ENCODE measurements at regions not wholly inside any gene's neighbourhood (a gene's known extent, or its start where the extent isn't known, plus 50 kb on each side); places are given as distances from the start of the nearest gene placed in this dataset.
"Not testable (repeated sequence)": the region's sequence is repeated elsewhere in the genome, so short reads cannot be mapped to it uniquely, and the experiment has no call there.

DNA sequence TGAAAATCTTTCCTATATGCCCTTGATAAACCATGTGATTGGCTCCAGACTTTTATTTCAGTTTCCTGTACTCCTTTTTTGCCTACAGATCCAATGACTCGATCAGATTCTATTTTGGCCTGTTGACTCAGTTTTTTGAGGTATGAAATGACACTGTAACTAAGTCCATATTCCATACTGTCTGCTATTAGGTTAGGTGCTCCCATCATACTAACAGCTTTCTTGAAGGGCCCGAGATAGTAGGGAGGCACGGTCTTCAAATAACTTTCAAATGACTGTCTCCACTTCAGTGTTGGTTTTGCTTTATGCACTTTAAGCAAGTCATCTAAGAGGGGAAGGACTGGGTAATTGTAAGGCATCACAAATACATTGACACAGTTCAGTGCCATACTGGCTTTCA is 295.4 kb upstream of the DAB2 start:
- no peak for DNase-seq

DNA sequence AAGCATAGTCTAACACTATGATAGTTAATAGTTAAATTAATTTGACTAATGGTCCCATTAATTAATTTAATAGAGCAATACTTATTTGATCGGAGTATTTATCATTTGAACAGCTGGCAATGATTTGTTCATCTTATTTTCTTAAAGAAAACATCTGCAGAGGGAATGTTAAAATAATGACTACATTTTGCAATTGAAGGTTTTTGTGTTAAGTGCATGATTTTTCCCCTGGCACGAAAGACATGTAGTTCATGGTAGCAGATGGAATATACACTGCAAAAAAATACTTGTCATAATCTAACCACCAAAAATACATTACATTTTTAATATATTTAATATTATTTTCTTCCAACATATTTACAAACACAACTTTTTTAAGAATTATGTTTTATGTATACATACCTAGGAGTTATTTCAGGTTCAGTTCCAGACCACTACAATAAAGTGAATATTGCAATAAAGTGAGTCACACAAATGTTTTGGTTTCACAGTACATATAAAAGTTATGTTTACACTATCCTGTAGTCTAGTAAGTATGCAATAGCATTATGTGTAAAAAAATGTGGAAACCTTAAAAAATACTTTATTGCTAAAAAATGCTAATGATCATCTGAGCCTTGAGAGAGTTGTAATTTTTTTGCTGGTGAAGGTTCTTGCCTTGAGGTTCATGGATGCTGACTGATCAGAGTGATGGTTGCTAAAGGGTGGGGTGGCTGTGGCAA is 292.6 kb upstream of the DAB2 start:
- no peak for DNase-seq

- peak; percentile 35 for DNase-seq
Observed at GRCh38 chr5:39716532-39717028, 291.8 kb upstream of the DAB2 start.

- DNase-seq: peak; percentile 30
Observed at GRCh38 chr5:39714036-39714698, 289.4 kb upstream of the DAB2 start.

GRCh38 chr5:39713250-39713916 is 288.6 kb upstream of the DAB2 start:
- DNase-seq: no peak

DNA sequence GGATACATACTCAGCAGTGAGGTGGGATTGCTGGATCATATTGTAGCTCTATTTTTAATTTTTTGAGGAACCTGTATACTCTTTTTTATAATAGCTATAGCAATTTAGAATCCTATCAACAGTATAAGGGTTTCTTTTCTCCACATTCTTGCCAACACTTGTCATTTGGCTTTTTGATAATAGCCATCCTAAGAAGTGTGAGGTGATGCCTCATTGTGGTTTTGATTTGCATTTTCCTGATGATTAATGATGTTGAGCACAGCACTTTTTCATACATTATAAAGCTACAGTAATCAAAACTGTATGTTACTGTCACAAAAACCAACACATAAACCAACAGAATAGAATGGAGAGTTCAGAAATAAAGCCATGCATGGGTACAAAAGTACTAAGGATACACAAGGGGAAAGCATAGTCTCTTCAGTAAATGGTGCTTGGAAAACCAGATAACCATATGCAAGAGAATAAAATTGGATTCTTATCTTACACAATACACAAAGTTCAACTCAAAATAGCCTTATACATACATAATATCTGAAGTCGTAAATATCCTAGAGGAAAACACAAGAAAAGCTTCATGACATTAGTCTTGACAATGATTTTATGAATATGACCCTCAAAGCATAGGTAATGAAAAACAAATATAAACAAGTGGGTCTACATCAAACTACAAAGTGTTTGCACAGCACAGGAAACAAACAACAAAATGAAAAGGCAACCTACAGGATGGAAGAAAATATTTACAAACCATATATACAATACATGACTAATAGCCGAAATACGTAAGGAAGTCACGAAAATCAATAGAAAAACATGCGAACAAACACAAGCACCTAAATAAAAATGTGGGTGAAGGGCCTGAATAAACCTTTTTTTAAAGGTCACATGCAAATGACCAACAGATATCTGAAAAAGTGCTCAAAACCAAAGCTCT is 287.8 kb upstream of the DAB2 start:
- no peak for DNase-seq

GRCh38 chr5:39711821-39712220 is 287.0 kb upstream of the DAB2 start:
- DNase-seq: no peak

DNA sequence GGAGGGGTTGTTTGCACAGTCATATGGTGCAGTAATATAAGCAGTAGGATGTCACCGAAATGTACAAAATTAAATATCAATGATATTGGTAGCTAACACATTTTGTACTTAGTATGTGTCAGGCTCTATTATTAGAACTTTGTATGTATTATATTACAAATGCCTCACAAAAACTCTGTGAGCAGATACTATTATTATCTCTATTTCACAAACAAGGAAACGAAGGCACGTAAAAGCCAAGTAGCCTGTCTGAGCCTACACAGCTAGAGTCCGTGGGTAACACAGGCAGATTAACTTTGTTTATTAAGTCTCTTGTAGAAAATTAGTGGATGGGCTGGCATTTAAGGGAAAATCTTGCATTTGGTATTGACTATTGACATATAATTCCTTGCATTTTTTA is 284.3 kb upstream of the DAB2 start:
- no peak for DNase-seq

DNA sequence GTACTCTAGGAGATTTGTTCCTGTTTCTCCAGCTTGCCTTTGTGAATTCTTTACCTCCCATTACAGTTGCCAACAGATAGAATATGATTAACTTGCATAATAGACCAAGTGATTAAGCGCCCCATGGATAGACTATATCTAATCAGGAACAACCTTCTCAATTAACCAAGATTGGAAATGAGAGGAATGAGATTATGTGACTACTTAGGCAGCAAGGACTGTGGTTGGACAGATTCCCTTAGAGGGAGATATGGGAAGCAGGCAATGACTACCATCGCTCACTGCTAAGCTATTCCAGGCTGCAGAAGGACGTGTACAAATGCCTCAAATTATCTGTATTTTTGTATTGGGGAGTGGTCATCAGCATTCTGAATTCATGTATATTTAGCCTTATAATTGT is 278.1 kb upstream of the DAB2 start:
- DNase-seq: no peak

GRCh38 chr5:39700523-39700922 is 275.7 kb upstream of the DAB2 start:
- DNase-seq: no peak

- DNase-seq: no peak
Observed at GRCh38 chr5:39698838-39699560, 274.2 kb upstream of the DAB2 start.

- DNase-seq: no peak
Observed at GRCh38 chr5:39697881-39698280, 273.1 kb upstream of the DAB2 start.

- no peak for DNase-seq
Observed at GRCh38 chr5:39696672-39697398, 272.1 kb upstream of the DAB2 start.

GRCh38 chr5:39691993-39692392 is 267.2 kb upstream of the DAB2 start:
- no peak for DNase-seq

GRCh38 chr5:39691136-39691535 is 266.4 kb upstream of the DAB2 start:
- no peak for DNase-seq

- DNase-seq: no peak
Observed at GRCh38 chr5:39689919-39690318, 265.1 kb upstream of the DAB2 start.

DNA sequence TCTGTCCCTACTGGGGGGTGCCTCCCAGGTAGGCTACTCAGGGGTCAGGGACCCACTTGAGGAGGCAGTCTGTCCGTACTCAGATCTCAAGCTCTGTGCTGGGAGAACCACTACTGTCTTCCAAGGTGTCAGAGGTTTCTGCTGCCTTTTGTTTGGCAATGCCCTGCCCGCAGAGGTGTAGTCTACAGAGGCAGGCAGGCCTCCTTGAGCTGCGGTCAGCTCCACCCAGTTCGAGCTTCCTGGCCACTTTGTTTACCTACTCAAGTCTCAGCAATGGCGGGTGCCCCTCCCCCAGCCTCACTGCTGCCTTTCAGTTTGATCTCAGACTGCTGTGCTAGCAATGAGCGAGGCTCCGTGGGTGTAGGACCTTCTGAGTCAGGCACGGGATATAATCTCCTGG is 263.1 kb upstream of the DAB2 start:
- DNase-seq: not testable (repeated sequence)

DNA sequence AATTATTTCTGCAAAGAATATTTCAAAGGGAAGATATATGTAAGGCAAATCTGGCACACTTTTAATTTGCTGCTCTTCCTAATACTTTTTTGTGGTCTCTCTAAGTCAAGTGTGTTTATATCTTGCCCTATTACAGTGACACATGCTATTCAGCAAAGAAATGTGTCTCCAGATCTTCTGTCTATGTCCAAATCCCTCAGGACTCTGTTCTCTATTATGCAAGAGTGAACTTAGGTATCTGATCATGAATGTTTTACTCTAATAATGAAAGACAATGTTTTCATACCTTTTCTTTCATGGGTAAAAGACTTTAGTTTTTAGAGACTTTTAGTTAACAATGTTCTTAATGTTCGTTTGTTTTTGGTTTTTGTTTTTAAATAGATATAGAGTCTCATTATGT is 255.4 kb upstream of the DAB2 start:
- no peak for DNase-seq

- no peak for DNase-seq
Observed at GRCh38 chr5:39678534-39678933, 253.8 kb upstream of the DAB2 start.

- DNase-seq: no peak
Observed at GRCh38 chr5:39675676-39676075, 250.9 kb upstream of the DAB2 start.
